ENCODE measurements at regions not wholly inside any gene's neighbourhood (a gene's known extent, or its start where the extent isn't known, plus 50 kb on each side); places are given as distances from the start of the nearest gene placed in this dataset.
"Not testable (repeated sequence)": the region's sequence is repeated elsewhere in the genome, so short reads cannot be mapped to it uniquely, and the experiment has no call there.

- H3K27ac ChIP-seq (ENCODE audit: insufficient read depth, low read length, poor library complexity, severe bottlenecking); H3K36me3 ChIP-seq (ENCODE audit: control insufficient read depth, insufficient read depth, low read length); H3K4me3 ChIP-seq (ENCODE audit: insufficient read depth, low read depth, low read length, poor library complexity, severe bottlenecking); H3K9me3 ChIP-seq (ENCODE audit: control insufficient read depth, low read length); H3K4me1 ChIP-seq (ENCODE audit: control insufficient read depth, insufficient read depth, low read length, poor library complexity, severe bottlenecking); H3K27me3 ChIP-seq (replicated peaks; ENCODE audit: control insufficient read depth, insufficient read depth, low read length, poor library complexity, severe bottlenecking); DNase-seq: not testable (repeated sequence)
These were observed 79.4 kb downstream of the CCDC74A start for GRCh38 chr2:131607056-131607455.

GRCh38 chr2:131614539-131614938 lies 86.9 kb downstream of the CCDC74A start:
- H3K4me3 ChIP-seq (ENCODE audit: insufficient read depth, low read depth, low read length, poor library complexity, severe bottlenecking); H3K27ac ChIP-seq (ENCODE audit: insufficient read depth, low read length, poor library complexity, severe bottlenecking); DNase-seq; H3K36me3 ChIP-seq (ENCODE audit: control insufficient read depth, insufficient read depth, low read length); H3K4me1 ChIP-seq (ENCODE audit: control insufficient read depth, insufficient read depth, low read length, poor library complexity, severe bottlenecking); H3K9me3 ChIP-seq (ENCODE audit: control insufficient read depth, low read length); H3K27me3 ChIP-seq (replicated peaks; ENCODE audit: control insufficient read depth, insufficient read depth, low read length, poor library complexity, severe bottlenecking): not testable (repeated sequence)

GRCh38 chr2:131618320-131618719 lies 90.6 kb downstream of the CCDC74A start:
- H3K36me3 ChIP-seq (ENCODE audit: control insufficient read depth, insufficient read depth, low read length); H3K27me3 ChIP-seq (replicated peaks; ENCODE audit: control insufficient read depth, insufficient read depth, low read length, poor library complexity, severe bottlenecking); H3K9me3 ChIP-seq (ENCODE audit: control insufficient read depth, low read length); H3K4me3 ChIP-seq (ENCODE audit: insufficient read depth, low read depth, low read length, poor library complexity, severe bottlenecking); H3K4me1 ChIP-seq (ENCODE audit: control insufficient read depth, insufficient read depth, low read length, poor library complexity, severe bottlenecking); H3K27ac ChIP-seq (ENCODE audit: insufficient read depth, low read length, poor library complexity, severe bottlenecking); DNase-seq: not testable (repeated sequence)

GRCh38 chr2:131622874-131623273 lies 95.2 kb downstream of the CCDC74A start:
- H3K27ac ChIP-seq (ENCODE audit: insufficient read depth, low read length, poor library complexity, severe bottlenecking); H3K4me3 ChIP-seq (ENCODE audit: insufficient read depth, low read depth, low read length, poor library complexity, severe bottlenecking); H3K4me1 ChIP-seq (ENCODE audit: control insufficient read depth, insufficient read depth, low read length, poor library complexity, severe bottlenecking); H3K27me3 ChIP-seq (replicated peaks; ENCODE audit: control insufficient read depth, insufficient read depth, low read length, poor library complexity, severe bottlenecking); DNase-seq; H3K36me3 ChIP-seq (ENCODE audit: control insufficient read depth, insufficient read depth, low read length); H3K9me3 ChIP-seq (ENCODE audit: control insufficient read depth, low read length): not testable (repeated sequence)

GRCh38 chr2:131626011-131626410 lies 98.3 kb downstream of the CCDC74A start:
- not testable (repeated sequence) for H3K27me3 ChIP-seq (replicated peaks; ENCODE audit: control insufficient read depth, insufficient read depth, low read length, poor library complexity, severe bottlenecking); H3K36me3 ChIP-seq (ENCODE audit: control insufficient read depth, insufficient read depth, low read length); H3K9me3 ChIP-seq (ENCODE audit: control insufficient read depth, low read length); H3K27ac ChIP-seq (ENCODE audit: insufficient read depth, low read length, poor library complexity, severe bottlenecking); H3K4me3 ChIP-seq (ENCODE audit: insufficient read depth, low read depth, low read length, poor library complexity, severe bottlenecking); DNase-seq; H3K4me1 ChIP-seq (ENCODE audit: control insufficient read depth, insufficient read depth, low read length, poor library complexity, severe bottlenecking)

GRCh38 chr2:131626565-131626964 lies 98.9 kb downstream of the CCDC74A start:
- H3K4me1 ChIP-seq (ENCODE audit: control insufficient read depth, insufficient read depth, low read length, poor library complexity, severe bottlenecking); H3K36me3 ChIP-seq (ENCODE audit: control insufficient read depth, insufficient read depth, low read length); H3K4me3 ChIP-seq (ENCODE audit: insufficient read depth, low read depth, low read length, poor library complexity, severe bottlenecking); H3K27me3 ChIP-seq (replicated peaks; ENCODE audit: control insufficient read depth, insufficient read depth, low read length, poor library complexity, severe bottlenecking); DNase-seq; H3K9me3 ChIP-seq (ENCODE audit: control insufficient read depth, low read length); H3K27ac ChIP-seq (ENCODE audit: insufficient read depth, low read length, poor library complexity, severe bottlenecking): not testable (repeated sequence)

- H3K4me1 ChIP-seq (ENCODE audit: control insufficient read depth, insufficient read depth, low read length, poor library complexity, severe bottlenecking); DNase-seq; H3K9me3 ChIP-seq (ENCODE audit: control insufficient read depth, low read length); H3K36me3 ChIP-seq (ENCODE audit: control insufficient read depth, insufficient read depth, low read length); H3K27ac ChIP-seq (ENCODE audit: insufficient read depth, low read length, poor library complexity, severe bottlenecking); H3K27me3 ChIP-seq (replicated peaks; ENCODE audit: control insufficient read depth, insufficient read depth, low read length, poor library complexity, severe bottlenecking); H3K4me3 ChIP-seq (ENCODE audit: insufficient read depth, low read depth, low read length, poor library complexity, severe bottlenecking): not testable (repeated sequence)
These were observed 100.1 kb downstream of the CCDC74A start for GRCh38 chr2:131627777-131628176.

- H3K36me3 ChIP-seq (ENCODE audit: control insufficient read depth, insufficient read depth, low read length); H3K4me1 ChIP-seq (ENCODE audit: control insufficient read depth, insufficient read depth, low read length, poor library complexity, severe bottlenecking); H3K9me3 ChIP-seq (ENCODE audit: control insufficient read depth, low read length); H3K4me3 ChIP-seq (ENCODE audit: insufficient read depth, low read depth, low read length, poor library complexity, severe bottlenecking); H3K27me3 ChIP-seq (replicated peaks; ENCODE audit: control insufficient read depth, insufficient read depth, low read length, poor library complexity, severe bottlenecking); DNase-seq; H3K27ac ChIP-seq (ENCODE audit: insufficient read depth, low read length, poor library complexity, severe bottlenecking): not testable (repeated sequence)
These were observed 104.0 kb downstream of the CCDC74A start for GRCh38 chr2:131631648-131632047.

GRCh38 chr2:131633405-131633804 lies 105.7 kb downstream of the CCDC74A start:
- H3K4me1 ChIP-seq (ENCODE audit: control insufficient read depth, insufficient read depth, low read length, poor library complexity, severe bottlenecking); H3K36me3 ChIP-seq (ENCODE audit: control insufficient read depth, insufficient read depth, low read length); DNase-seq: not testable (repeated sequence)

GRCh38 chr2:131633827-131634695 lies 106.4 kb downstream of the CCDC74A start:
- not testable (repeated sequence) for H3K9me3 ChIP-seq (ENCODE audit: control insufficient read depth, low read length)

More at GRCh38 chr2:131633405-131633804, 105.7 kb downstream of the CCDC74A start:
- not testable (repeated sequence) for H3K27me3 ChIP-seq (replicated peaks; ENCODE audit: control insufficient read depth, insufficient read depth, low read length, poor library complexity, severe bottlenecking); H3K27ac ChIP-seq (ENCODE audit: insufficient read depth, low read length, poor library complexity, severe bottlenecking); H3K9me3 ChIP-seq (ENCODE audit: control insufficient read depth, low read length); H3K4me3 ChIP-seq (ENCODE audit: insufficient read depth, low read depth, low read length, poor library complexity, severe bottlenecking)

More at GRCh38 chr2:131633827-131634695, 106.4 kb downstream of the CCDC74A start:
- H3K36me3 ChIP-seq (ENCODE audit: control insufficient read depth, insufficient read depth, low read length); DNase-seq; H3K4me3 ChIP-seq (ENCODE audit: insufficient read depth, low read depth, low read length, poor library complexity, severe bottlenecking); H3K4me1 ChIP-seq (ENCODE audit: control insufficient read depth, insufficient read depth, low read length, poor library complexity, severe bottlenecking); H3K27me3 ChIP-seq (replicated peaks; ENCODE audit: control insufficient read depth, insufficient read depth, low read length, poor library complexity, severe bottlenecking); H3K27ac ChIP-seq (ENCODE audit: insufficient read depth, low read length, poor library complexity, severe bottlenecking): not testable (repeated sequence)

Measured in effector memory CD4-positive, alpha-beta T cell (primary cell).